AML-193 (cell line): ENCODE measurements at regions not wholly inside any gene's neighbourhood (a gene's known extent, or its start where the extent isn't known, plus 50 kb on each side); places are given as distances from the start of the nearest gene placed in this dataset.
"Not testable (repeated sequence)": the region's sequence is repeated elsewhere in the genome, so short reads cannot be mapped to it uniquely, and the experiment has no call there.

Source experiments
- DNase-seq, 2 experiments: peaks; one replicate each; lab custom pipeline; 2025; lab: John Stamatoyannopoulos, UW

DNA sequence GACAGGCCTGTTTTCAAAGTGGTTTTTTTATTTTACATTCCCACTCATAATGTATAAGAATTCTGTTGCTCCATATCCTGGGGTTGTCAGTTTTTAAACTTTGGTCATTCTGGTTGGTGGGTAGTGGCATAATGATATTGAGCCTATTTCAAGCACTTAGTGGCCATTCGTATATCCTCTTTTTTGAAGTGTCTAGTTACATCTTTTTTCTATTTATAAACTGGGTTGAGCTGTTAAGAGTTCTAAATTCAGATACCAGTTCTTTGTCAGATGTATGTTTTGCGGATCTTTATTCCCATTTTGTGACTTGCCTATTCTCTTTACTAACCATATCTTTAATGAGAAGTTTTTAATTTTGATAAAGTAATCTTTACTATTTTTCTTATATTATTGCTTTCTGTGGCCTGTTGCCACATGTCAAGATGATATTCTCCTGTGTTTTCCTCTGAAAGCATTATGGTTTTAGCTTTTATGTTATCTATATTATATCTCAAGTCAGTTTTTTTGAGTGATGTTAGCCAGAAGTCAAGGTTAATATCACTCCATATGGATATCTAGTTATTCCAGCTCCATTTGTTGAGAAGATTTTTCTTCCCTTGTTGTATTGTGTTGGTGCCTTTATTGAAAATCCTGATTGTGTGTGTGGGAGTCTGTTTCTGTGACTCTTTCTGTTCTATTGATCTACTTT, 110.9 kb downstream of the FHIP1A start:
- no peak for DNase-seq

DNA sequence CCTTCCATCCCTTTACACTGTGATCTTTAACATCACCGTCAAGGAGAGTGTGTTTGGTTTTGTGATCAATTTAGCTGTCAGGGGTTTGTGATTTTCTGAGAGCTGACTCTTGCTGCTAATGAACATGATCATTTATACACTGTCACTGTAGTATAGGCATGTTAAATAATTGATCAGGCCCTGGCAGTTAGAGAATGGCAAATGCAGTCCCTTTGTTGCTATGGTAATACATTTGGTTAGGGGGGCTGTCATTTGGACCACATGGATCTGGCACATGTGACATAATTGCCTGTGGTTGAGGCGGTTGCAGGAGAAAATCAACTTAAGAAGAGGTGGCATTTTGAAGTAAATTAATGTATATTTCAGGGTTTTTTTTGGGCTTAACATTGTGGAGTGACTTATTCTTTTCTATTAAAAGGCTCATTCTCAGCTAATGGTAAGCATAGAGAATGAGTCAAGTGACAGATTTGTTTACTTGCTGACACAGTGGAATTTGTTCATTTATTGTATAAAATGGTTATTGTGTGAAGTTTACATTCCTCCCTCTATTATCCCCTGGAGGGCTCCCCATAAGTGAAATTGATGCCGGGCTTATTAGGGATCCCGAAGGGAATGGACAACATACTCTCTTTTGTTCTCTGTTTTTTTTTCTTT, 114.0 kb downstream of the FHIP1A start:
- DNase-seq = no peak

DNA sequence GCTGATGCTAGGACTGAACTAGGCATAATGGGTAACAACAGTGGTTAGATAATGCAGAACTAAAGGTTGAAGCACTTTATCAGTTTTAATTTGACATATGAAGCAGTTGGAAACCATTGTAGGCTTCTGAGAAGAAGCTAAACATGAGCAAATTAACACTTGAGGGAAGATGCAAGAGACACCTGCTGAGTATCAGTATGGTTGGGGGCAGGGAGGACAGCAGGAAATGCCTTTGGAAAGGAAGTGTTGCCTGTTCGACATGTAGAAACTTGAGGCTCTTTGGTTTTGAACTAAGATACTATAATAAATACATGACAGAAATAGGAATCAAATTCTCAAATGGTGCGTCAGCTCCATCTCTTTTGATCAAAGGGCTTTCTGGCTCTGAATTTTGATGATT, 115.6 kb downstream of the FHIP1A start:
- DNase-seq = no peak

DNA sequence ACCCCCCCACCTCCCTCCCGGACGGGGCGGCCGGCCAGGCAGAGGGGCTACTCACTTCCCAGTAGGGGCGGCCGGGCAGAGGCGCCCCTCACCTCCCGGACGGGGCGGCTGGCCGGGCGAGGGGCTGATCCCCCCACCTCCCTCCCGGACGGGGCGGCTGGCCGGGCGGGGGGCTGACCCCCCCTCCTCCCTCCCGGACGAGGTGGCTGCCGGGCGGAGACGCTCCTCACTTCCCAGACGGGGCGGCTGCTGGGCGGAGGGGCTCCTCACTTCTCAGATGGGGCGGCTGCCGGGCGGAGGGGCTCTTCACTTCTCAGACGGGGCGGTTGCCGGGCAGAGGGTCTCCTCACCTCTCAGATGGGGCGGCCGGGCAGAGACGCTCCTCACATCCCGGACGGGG, 117.5 kb downstream of the FHIP1A start:
- DNase-seq = not testable (repeated sequence)

DNA sequence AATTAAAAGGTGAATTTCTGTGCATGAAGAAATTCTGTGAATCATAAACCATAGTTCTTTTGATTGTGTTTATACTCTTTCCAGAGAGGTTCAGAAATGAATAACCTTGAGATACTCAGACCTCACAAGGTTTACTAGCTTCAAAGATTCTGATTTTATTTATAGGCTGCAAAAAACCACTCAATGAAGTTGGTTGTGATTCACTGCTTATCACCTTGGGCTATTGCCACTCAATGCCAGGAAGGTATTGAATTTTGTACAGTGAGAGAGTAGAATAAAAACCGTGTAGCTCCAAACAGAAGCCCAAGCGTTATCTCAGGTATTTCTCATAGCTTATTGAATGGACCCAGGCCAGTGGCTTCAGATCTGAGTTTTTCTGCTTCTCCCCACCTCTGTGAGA, 118.7 kb downstream of the FHIP1A start:
- no peak for DNase-seq

DNA sequence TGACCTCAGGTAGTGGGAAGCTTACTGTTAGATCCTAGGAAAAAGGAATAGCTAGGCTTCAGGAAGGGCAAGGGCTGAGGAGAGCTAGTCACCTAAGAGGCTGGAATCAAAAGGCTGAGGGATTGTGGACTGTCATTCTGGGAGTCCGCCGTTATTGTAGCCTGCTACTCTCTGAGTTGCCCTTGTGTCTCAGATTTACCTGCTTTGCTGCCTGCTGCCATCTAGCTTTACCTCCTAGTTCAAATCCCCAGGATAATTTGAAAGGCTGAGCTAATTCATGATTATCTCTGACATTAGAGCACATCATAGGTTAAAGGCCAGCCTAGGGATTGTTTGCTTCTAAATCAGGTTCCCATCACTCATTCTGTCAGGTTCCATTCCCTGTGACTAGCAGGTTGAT, 120.2 kb downstream of the FHIP1A start:
- no peak for DNase-seq

DNA sequence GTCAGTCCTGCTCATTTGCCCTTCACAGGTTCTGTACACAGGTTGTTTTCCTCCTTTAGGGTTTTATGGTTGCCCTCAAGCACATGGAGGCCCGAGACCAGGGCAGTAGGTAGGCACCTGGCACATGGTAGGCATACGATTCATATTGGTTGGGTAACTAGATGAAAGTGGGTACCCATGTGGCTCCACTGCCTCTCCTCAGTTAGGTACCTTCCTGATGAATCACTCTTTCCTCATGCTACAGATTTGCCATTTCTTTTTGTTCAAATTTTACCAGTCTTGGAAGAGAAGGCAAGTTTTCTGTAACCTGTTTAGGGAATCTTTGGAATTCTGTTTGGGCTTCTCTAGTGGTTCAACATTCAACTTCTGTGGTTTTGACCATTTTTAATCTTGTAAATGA, 121.3 kb downstream of the FHIP1A start:
- no peak for DNase-seq

DNA sequence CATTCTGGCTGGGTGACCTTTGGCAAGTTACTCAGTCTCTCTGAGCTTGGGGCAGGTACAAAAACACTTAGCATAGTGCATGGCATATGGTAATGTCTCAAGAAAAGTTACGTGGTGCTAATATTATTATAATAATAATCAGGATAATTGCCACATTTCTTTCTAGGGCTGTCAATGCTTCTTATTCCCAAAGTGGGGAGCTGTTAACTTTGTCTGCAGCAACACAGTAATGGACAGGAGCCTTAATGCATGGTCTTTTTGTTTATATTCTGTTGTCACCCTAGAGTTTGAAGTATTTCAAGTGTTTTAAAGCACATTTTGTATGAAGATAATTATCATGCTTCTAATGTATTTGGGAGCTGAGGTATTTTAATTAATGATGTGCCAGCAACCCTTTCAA, 121.8 kb downstream of the FHIP1A start:
- no peak for DNase-seq

DNA sequence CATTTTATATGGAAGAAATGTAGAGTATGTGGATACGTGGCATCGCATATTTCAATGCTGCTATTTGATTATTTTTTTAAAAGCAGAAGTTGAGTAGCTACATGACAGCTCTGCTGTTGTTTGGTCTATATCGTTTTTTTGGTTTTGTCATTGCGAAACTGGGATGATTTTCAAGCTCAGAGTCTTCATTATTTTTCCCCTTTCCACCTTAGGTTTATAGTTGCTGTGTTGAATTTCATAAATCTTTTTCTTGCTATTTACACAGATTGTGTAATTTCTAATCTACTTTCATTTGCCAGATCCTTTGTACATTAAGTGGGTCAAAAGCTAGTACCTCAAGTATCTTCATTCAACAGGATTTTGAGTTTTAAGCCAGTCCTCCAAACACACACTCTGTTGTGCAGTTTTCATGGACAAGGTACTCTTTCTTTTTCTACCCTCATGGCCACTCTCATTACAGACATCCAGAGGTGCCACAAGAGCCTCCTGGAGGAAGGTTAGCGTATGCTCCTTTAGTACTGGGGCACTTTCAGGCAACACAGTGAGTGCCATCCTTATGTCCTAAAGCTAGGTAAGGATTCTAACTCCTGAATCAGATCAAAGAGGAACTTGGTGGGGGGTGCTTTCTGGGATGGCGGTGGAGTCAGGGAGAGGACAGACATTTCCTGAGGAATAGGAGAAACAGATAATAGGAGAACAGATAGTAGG, 123.2 kb downstream of the FHIP1A start:
- DNase-seq = peak; percentile 15 to 23

DNA sequence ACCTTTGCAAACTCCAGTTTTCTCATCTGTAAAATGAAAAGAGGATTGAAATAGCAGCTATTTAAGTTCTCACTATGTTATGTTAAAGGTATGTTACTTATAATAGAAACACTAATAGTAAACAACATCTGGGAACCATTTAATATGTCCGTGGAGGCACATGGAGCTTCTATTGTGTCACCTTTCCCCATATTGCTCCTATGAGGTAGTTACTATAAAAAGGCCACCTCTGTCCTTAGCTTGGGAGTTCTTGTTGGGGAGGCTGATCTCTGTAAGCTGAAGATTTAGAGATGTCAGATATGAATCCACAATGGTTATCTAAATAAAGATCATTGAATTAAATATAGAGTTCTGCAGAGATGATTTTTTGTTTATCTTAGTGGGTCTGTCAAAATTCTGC, 125.2 kb downstream of the FHIP1A start:
- DNase-seq = no peak

DNA sequence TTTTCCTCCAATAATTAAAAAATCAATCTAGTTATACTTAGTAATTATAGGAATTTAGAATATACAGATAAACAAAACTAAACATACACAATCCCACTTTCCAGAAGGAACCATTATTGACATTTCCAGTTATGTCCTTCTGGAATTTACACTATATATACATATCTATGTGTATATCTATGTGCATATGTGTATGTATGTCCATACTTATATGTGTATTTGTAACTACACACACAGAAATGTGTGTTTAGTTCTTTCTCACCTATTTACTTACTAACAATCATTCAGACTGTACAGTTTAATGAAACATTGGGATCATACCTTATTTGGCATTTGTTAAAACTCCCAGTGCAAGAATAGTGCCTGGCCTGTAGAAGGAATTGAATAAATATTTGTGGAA, 126.4 kb downstream of the FHIP1A start:
- no peak for DNase-seq

DNA sequence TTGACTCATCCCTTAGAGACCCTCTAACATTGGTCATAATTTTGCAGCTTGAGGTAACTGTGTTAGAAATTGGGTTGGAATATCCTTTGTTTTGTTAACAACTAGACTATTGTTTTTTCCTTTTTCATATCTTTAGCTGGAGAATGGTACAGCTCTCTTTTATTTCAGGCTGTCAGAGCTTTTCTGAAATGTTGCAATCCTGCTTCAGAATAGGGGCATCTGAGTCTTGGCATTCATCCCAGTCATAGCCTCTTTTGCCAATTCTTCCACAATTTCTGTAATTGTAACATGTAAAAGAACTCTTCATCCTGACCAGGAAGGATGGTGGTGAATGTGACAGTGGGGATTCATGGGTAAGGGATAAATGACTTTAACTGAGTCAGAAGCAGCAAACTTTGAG, 128.7 kb downstream of the FHIP1A start:
- peak in 1 of 2 experiments; percentile 2 for DNase-seq

DNA sequence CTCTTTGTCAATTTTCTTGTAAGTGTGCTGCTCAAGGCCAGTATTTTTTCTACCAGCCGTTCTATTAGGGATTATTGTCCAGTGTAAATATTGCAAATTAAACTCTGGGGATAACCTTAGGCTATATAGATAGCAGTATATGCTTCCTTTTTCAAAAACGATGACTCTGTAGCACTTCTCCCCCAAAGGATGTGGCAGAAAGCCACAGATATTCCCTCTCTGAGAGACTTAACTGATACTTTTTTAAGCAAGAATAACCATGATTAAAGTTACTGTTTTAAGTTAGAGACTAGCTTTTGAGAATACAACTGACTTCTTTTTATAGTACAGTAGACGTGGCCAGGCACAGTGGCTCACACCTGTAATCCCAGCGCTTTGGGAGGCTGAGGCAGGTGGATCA, 130.0 kb downstream of the FHIP1A start:
- DNase-seq = peak in 1 of 2 experiments; percentile 2

DNA sequence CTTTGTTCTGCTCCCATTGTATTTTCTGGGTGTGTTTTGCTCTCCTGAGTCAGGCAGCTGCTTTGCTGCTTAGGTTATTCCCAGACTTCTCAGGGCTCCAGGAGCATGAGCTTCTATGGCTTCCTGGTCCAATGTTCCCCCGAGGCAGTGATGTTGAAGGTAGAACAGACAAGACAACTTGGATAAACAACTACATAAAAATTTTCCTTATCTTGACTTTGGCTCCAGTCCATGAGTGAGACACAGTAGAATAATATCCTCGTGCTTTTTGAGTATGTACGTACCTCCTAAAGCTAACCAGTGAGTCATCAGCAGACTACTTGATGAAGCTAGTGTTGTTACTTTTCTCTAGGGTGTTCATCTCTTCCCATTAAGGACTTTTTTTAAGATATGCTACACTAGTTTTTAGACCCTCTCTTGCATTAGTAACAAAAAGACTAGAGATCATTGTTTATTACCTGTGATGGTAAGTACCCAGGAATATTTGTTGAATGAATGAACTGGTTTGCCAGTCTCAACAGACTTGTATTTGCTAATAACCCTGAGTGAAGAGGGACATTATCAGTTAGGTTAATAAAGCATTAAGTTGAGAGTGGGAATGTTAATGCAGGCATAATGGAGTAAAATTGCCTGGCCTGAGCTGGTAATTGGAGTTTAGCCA, 131.9 kb downstream of the FHIP1A start:
- DNase-seq = no peak

DNA sequence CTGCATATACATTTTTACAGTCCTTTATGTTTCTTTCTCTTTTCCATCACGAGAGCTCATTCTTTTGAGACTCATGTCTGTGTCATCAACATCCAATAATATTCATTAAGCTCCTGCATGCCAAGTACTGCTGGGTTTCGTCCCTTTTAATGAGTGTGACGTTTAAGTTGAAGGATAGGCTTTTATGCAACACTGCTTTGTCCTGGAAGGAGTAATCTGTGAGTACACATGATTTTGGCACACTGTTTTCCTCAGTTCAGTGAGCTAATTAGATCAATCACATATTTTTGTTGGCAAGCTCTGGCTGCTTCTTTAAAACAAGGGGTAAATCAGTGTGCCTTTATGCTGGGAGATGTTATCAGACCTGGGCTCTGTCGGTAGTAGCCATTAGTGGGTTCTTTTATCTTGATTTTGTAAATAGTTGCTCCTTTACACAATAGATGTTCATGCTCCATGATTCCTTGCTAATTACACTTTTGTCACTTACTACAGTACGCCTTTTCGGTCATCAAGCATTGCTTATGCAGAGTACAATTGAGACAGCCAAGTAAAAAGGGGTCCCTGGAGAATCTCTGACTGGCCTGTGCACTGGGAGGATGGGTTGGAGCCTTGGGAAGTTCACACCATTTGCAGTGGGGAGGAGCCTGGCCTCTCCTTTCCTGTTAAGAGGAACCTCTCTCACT, 132.6 kb downstream of the FHIP1A start:
- DNase-seq = no peak

DNA sequence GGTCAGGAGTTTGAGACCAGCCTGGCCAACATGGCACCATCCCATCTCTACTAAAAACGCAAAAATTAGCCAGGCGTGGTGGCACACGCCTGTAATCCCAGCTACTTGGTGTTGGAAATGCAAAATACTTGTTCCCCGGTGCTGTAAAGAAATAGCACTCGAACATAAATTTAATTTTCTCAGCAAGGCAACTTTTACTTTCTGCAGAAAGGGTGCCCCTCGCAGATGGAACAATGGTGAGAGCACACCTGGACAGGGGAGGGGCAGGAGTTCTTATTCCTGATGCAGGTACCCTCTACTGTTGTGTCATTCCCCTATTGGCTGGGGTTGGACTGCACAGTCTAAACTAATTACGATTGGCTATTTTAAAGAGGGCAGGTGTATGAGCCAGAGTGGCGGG, 139.7 kb downstream of the FHIP1A start:
- DNase-seq = no peak

DNA sequence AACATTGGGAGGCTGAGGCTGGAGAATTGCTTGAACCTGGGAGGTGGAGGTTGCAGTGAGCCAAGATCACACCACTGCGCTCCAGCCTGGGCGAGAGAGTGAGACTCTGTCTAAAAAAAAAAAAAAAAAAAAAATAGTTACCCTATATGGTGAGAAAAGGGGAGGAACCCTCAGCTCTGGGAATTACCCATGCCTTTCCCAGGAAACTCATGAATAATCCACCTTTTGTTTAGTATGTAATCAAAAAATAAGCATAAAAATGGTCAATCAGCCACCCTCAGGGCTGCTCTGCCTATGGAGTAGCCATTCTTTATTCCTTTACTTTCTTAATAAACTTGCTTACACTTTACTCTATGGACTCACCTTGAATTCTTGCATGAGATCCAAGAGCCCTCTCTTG, 140.4 kb downstream of the FHIP1A start:
- DNase-seq = not testable (repeated sequence)

DNA sequence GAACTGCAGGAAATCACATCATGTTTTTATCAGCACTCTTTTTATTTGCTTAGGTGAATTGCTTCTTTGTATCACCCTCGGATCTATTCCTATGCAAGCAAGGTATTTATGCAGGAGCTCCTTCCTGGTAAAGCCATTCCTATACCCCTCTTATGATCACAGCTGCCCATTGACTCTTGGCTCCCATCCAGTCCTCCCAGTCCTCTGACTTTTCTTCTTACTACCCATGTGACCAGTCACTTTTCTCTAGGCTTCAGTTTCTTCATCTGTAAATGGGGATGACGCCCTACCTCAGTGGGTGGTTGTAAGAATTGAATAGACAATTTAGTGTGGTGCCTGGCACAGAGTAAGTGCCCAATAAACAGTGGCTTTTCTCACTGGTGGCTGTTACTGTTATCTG, 144.9 kb downstream of the FHIP1A start:
- DNase-seq = no peak

DNA sequence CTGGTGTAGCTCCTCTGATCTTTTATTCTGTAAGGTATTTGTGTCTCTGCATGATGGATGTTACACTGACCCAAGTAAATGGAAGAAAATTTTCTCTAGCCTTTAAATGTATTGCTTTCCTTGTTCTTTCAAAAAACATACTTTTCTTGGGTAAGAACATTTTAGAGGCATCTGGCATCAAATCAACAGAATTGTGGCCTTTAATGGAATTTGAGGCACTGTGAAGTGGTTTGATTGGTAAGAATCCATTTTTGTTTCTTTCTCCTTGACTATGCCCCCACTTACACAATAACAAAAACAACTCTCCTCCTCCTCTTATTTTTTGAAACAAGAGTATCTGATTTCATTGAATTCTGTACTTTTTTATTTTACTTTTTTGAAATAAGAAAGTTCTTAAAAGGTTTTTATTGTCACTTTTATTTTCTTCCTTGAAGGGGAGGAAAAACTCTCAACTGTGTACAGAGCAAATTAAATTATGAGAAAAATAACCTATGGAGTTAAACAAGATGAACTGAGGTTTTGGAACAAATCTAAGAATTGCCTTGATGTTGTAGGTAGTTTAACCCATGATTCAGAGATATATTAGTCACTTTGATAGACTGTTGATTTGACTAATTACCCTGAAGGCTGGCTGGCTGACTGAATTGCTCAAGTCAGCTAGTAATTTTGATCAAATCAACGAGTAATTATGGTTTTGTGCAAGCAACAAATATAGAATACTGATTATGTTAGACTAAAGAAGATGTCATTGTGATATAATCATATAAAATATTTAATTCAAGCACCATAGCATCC, 146.4 kb downstream of the FHIP1A start:
- DNase-seq = no peak

DNA sequence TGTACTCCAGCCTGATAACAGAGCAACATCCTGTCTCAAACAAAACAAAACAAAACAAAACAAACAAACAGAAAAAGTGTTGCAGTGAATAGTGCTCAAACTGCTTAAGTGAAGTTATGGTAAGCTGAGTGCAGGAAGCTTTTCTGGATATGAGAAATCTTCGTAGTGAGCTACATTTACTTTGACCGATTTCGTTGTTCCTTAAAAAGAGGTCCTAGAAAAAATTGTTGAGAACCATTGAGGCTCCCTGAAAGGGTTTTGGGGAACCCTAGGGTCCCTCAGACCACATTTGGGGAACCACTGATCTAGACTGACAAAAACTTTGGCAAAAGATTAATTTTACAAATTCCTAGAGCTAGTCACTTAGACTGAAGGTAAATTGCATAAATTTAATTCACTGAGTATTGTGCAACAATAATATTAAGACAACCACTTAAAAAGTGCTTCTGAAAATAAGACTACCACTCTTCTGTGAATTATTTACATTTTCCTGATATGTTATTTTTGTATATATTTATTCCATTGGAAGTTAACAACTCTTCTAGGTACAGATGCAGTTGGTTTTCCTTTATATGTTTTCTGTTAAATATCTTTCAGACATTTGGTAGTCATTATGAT, 149.6 kb downstream of the FHIP1A start:
- DNase-seq = no peak

DNA sequence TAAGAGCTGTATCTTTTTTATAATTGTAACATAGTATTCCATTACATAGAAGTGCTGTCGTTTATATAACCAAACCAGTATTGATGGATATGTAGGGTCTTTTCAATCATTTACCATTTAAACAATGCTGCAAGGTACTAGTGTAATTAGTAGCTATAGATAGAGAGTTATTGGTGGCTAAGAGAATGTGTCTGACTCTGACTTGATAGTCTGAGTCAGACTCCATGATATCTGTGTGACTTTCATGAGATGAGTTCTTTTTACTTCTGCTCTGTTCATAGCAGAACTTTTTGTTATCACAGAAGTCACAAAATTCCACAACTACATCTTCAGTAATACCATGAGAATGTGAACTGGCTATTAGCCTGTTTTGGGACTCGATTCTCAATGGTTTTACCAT, 150.6 kb downstream of the FHIP1A start:
- DNase-seq = no peak
